K562 (cell line): ENCODE measurements at regions not wholly inside any gene's neighbourhood (a gene's known extent, or its start where the extent isn't known, plus 50 kb on each side); places are given as distances from the start of the nearest gene placed in this dataset.
A peak's percentile ranks its signal among the peaks of the same experiment; 100 is the strongest.

Experiments
- ATAC-seq: fragments of 200-7000 bp; cut with Tn5 transposase; 3 replicates; pipeline ENCODE4 v1.9.1; 2020; ENCODE audit warnings: moderate library complexity
- BruUV-seq: library from RNA; stranded (reverse); fragments of 400-500 nt; replicated peaks from 2 replicates; lab custom pipeline; 2021; lab: Mats Ljungman, UMichigan
- CTCF ChIA-PET: fragments of 300-600 bp; formaldehyde crosslinking; extraction: SDS; loops from one replicate; lab custom pipeline; 2021; ENCODE audit warnings: low intra/inter-chr PET ratio; lab: Yijun Ruan, JAX
- POLR2A ChIA-PET: fragments of 300-600, 350-650 bp; sonication (Branson Sonifier 250); formaldehyde crosslinking; extraction: SDS; loops from one replicate; lab custom pipeline; 2021; ENCODE audit warnings: antibody characterized with exemption, inconsistent platforms; lab: Yijun Ruan, JAX
- DNase-seq, 4 experiments: peaks; one replicate each; pipeline versions ENCODE4 v3.0.0 to v3.0.0-alpha.2; 2011 to 2018; ENCODE audit warnings: low spot score in 3 of 4, mixed read lengths in 3 of 4; ENCODE audit errors: extremely low read depth in 1 of 4
- FAIRE-seq: peaks from 2 replicates; lab custom pipeline; 2011; peaks lifted over from hg19 to GRCh38; lab: Jason Lieb, UNC
- H2AFZ ChIP-seq: 2 replicates; pipeline ENCODE4 v1.6.0; 2011; ENCODE audit warnings: low read depth, low read length, control low read depth, inconsistent platforms
- H3K27ac ChIP-seq: fragments of 200-600 bp; 3 replicates; pipeline ENCODE4 v1.8.0; 2011; ENCODE audit warnings: low read depth, mild to moderate bottlenecking, control low read depth, inconsistent platforms, low read length, moderate library complexity, mixed read lengths; ENCODE audit errors: extremely low read depth
- H3K27me3 ChIP-seq, 2 experiments: fragments of 300-600 bp in 1 of 2; 2 replicates in 1 of 2; 3 replicates in 1 of 2; pipeline versions ENCODE4 v1.6.0 to v1.8.0; 2011; ENCODE audit warnings: inconsistent platforms in 2 of 2, low read length in 2 of 2, mild to moderate bottlenecking in 1 of 2, mixed read lengths in 1 of 2, moderate library complexity in 1 of 2; ENCODE audit not compliant: control insufficient read depth in 2 of 2, insufficient read depth in 2 of 2
- H3K36me3 ChIP-seq: fragments of 300-600 bp; 3 replicates; pipeline ENCODE4 v1.8.0; 2011; ENCODE audit warnings: mild to moderate bottlenecking, low read length, inconsistent platforms; ENCODE audit not compliant: control insufficient read depth, insufficient read depth
- H3K4me1 ChIP-seq, 2 experiments: fragments of 200-600 bp in 1 of 2; replicated peaks in 1 of 2; 2 replicates in 1 of 2; 3 replicates in 1 of 2; pipeline versions ENCODE4 v1.5.1 to v1.8.0; 2011; ENCODE audit warnings: inconsistent platforms in 2 of 2, low read length in 2 of 2, mild to moderate bottlenecking in 1 of 2, mixed read lengths in 1 of 2, moderate library complexity in 1 of 2; ENCODE audit not compliant: control insufficient read depth in 2 of 2, insufficient read depth in 2 of 2
- H3K4me2 ChIP-seq: 2 replicates; pipeline ENCODE4 v1.6.1; 2011; ENCODE audit warnings: low read length, control low read depth, inconsistent platforms, mixed read lengths; ENCODE audit not compliant: insufficient read depth
- H3K4me3 ChIP-seq: fragments of 200-600 bp; sonication (generic), shearing (Covaris generic); 2 replicates; pipeline ENCODE4 v1.5.1; 2016; ENCODE audit warnings: control low read depth, inconsistent platforms
- H3K79me2 ChIP-seq: fragments of 200-600 bp; 3 replicates; pipeline ENCODE4 v1.8.0; 2011; ENCODE audit warnings: low read length, inconsistent platforms; ENCODE audit not compliant: control insufficient read depth, insufficient read depth
- H3K9ac ChIP-seq, 2 experiments: 2 replicates each; pipeline versions ENCODE4 v1.6.0 to v1.6.1; 2011; ENCODE audit warnings: low read depth in 2 of 2, low read length in 2 of 2, control low read depth in 1 of 2, inconsistent platforms in 1 of 2, mild to moderate bottlenecking in 1 of 2, mixed read lengths in 1 of 2; ENCODE audit not compliant: insufficient read depth in 1 of 2
- H3K9me1 ChIP-seq: one replicate; pipeline ENCODE4 v1.6.0; 2011; ENCODE audit warnings: inconsistent platforms, mild to moderate bottlenecking, low read length, moderate library complexity; ENCODE audit not compliant: control insufficient read depth, insufficient read depth
- H3K9me3 ChIP-seq: replicated peaks from 2 replicates; pipeline ENCODE4 v1.5.1; 2011; ENCODE audit warnings: low read depth, low read length, inconsistent platforms; ENCODE audit not compliant: control insufficient read depth, insufficient read depth
- H4K20me1 ChIP-seq: replicated peaks from 2 replicates; pipeline ENCODE4 v1.6.1; 2011; ENCODE audit warnings: low read length, inconsistent platforms, mixed read lengths; ENCODE audit not compliant: control insufficient read depth, insufficient read depth
- ATF3 ChIP-seq, 2 experiments: fragments of 450-650 bp in 1 of 2; sonication (generic) in 1 of 2; formaldehyde crosslinking in 1 of 2; IDR thresholded peaks in 1 of 2; conservative IDR thresholded peaks in 1 of 2; 2 replicates each; pipeline versions ENCODE4 v1.6.1 to v1.8.1; 2016 to 2023; ENCODE audit warnings: mild to moderate bottlenecking in 2 of 2, moderate library complexity in 2 of 2, inconsistent platforms in 1 of 2, missing genetic modification reagents in 1 of 2
- CTBP1 ChIP-seq: fragments of 450-650 bp; IDR thresholded peaks from 2 replicates; pipeline ENCODE4 v1.6.1; 2016; ENCODE audit warnings: borderline replicate concordance
- FOSL1 ChIP-seq: fragments of 200-800 bp; sonication (Bioruptor generic); conservative IDR thresholded peaks from 2 replicates; pipeline ENCODE4 v1.6.1; 2016; ENCODE audit warnings: missing genetic modification characterization, missing compliant biosample characterization
- JUN ChIP-seq, 2 experiments: sonication (generic) in 1 of 2; formaldehyde crosslinking in 1 of 2; IDR thresholded peaks; 2 replicates each; pipeline versions ENCODE4 v1.6.1 to v1.8.0; 2012 to 2022; ENCODE audit warnings: borderline replicate concordance in 2 of 2, mild to moderate bottlenecking in 2 of 2, improper control_type of control experiment in 1 of 2, low read depth in 1 of 2, low read length in 1 of 2, missing genetic modification reagents in 1 of 2
- JUND ChIP-seq, 2 experiments: IDR thresholded peaks; 2 replicates in 1 of 2; 3 replicates in 1 of 2; pipeline ENCODE4 v1.6.1; 2011; ENCODE audit warnings: borderline replicate concordance in 2 of 2, low read depth in 2 of 2, low read length in 2 of 2, improper control_type of control experiment in 1 of 2, missing biosample characterization in 1 of 2, missing genetic modification characterization in 1 of 2, missing genetic modification reagents in 1 of 2
- MCM3 ChIP-seq: fragments of 450-650 bp; IDR thresholded peaks from 2 replicates; pipeline ENCODE4 v1.6.1; 2016
- NFE2 ChIP-seq: IDR thresholded peaks from 2 replicates; pipeline ENCODE4 v1.6.1; 2014; ENCODE audit warnings: antibody characterized with exemption, low read depth
- RCOR1 ChIP-seq, 2 experiments: IDR thresholded peaks; 2 replicates each; pipeline ENCODE4 v1.6.1; 2012; ENCODE audit warnings: low read depth in 2 of 2, low read length in 2 of 2, borderline replicate concordance in 1 of 2, improper control_type of control experiment in 1 of 2
- RFX7 ChIP-seq: fragments of 250-450 bp; sonication (Bioruptor Pico); IDR thresholded peaks from 2 replicates; pipeline ENCODE4 v1.5.1; 2021; ENCODE audit warnings: mild to moderate bottlenecking
- SRF ChIP-seq, 2 experiments: fragments of 250-450, 450-650 bp in 1 of 2; sonication (Bioruptor Pico) in 1 of 2; sonication (generic) in 1 of 2; formaldehyde crosslinking; IDR thresholded peaks; 2 replicates each; pipeline versions ENCODE4 v1.5.0 to v1.5.1; 2020 to 2022; ENCODE audit warnings: mild to moderate bottlenecking in 1 of 2, missing genetic modification reagents in 1 of 2
- ZNF398 ChIP-seq: fragments of 250-450 bp; sonication (Bioruptor Pico); IDR thresholded peaks from 2 replicates; pipeline ENCODE4 v1.8.0; 2021; ENCODE audit warnings: moderate library complexity, mild to moderate bottlenecking, inconsistent platforms
- WGBS: fragments of 100-300 bp; shearing (Covaris generic); methylation state at CpG from one replicate; pipeline ENCODE4 v1.1.6; 2016; ENCODE audit warnings: low coverage, mixed read lengths; ENCODE audit not compliant: insufficient coverage; ENCODE audit errors: missing lambda C conversion rate; 5-methylcytosine and 5-hydroxymethylcytosine counted together
- in situ Hi-C: fragments of 300-500 bp; cut with MboI; formaldehyde crosslinking; loops from 4 replicates; pipeline ENCODE4 v1.15.0; 2018; ENCODE audit warnings: inconsistent platforms, mixed read lengths
- intact Hi-C: fragments of 100-400 bp; cut with micrococcal nuclease; formaldehyde crosslinking; loops from 2 replicates; pipeline ENCODE4 v1.14.2; 2022

- Histone ChIP-seq H3K36me3 (peaks cover 16% of the 10 kb centered on the region), H3K79me2 (peaks cover 29% of the 10 kb centered on the region), H3K27ac (no peak overlapping the region), H3K9ac (no peak overlapping the region), H2AFZ (no peak overlapping the region), H3K4me2 (no peak overlapping the region), H3K9me3 (no peaks in the 10 kb centered on the region), H3K9me1 (no peaks in the 10 kb centered on the region), H3K4me1 (peaks cover 16 to 18% of the 10 kb centered on the region in 2 experiments; a peak in 4 of 5 replicates), H4K20me1 (peaks cover 46% of the 10 kb centered on the region), H3K27me3 (no peaks in the 10 kb centered on the region), H3K4me3 (no peak overlapping the region)
- no TSS peak for BruUV-seq
- no peak for FAIRE-seq
- no peak for ATAC-seq
- TF ChIP-seq CTBP1 (peak; percentile 55; the same call in 1 of the 2 replicates), JUND (IDR thresholded peaks at IDR 0.05; ENCODE audit: borderline replicate concordance, low read depth, low read length) (peak; percentile 51; the same call in 1 of the 2 replicates), JUND (tag; IDR thresholded peaks at IDR 0.05; ENCODE audit: borderline replicate concordance, low read depth, low read length) (0 out of 3 replicates have a peak, but pooled peaks have one; percentile 25), ZNF398 (CRISPR knock-in tag) (no peak), ATF3 (IDR thresholded peaks at IDR 0.05) (peak; percentile 55; the same call in 1 of the 2 replicates), ATF3 (CRISPR knock-in tag; conservative IDR thresholded peaks at IDR 0.05) (no peak), MCM3 (no peak), JUN (IDR thresholded peaks at IDR 0.05; ENCODE audit: borderline replicate concordance, low read depth, low read length) (peak; percentile 49; the same call in 1 of the 2 replicates), JUN (CRISPR knock-in tag; IDR thresholded peaks at IDR 0.05; ENCODE audit: borderline replicate concordance) (no peak), RCOR1 (IDR thresholded peaks at IDR 0.05; ENCODE audit: borderline replicate concordance in 1 of 2, low read depth in 2 of 2, low read length in 2 of 2) (peak in 1 of 2 experiments; percentile 14; a peak in 1 of 4 replicates), FOSL1 (tag) (peak; percentile 73), NFE2 (0 out of 2 replicates have a peak, but pooled peaks have one; percentile 8), SRF (CRISPR knock-in tag; IDR thresholded peaks at IDR 0.05) (no peak), RFX7 (CRISPR knock-in tag) (no peak)
- ChIA-PET POLR2A (interaction anchor here (3.2 kb wide), 1 partner anchor 18 kb away, joined by 12 read pairs; no protein-coding TSS in a partner anchor), CTCF (no interaction called here)
- DNase-seq = no peak
- 35% methylated on average over 2 of the region's 2 CpGs for WGBS
- intact Hi-C loops (no loop called here), in situ Hi-C loops (no loop called here)
Observed at GRCh38 chr3:42033741-42034140, 57.4 kb upstream of the TRAK1 start.
